GM12875 (cell line): ENCODE measurements at regions not wholly inside any gene's neighbourhood (a gene's known extent, or its start where the extent isn't known, plus 50 kb on each side); places are given as distances from the start of the nearest gene placed in this dataset.

Experiments used
- H3K4me3 ChIP-seq: one replicate; pipeline ENCODE4 v1.5.1; 2011; ENCODE audit warnings: low read depth, low read length, control low read depth
- CTCF ChIP-seq: IDR thresholded peaks from 2 replicates; pipeline ENCODE4 v1.5.1; 2011; ENCODE audit warnings: low read depth, mild to moderate bottlenecking, control low read depth, inconsistent platforms, low read length, moderate library complexity, borderline replicate concordance; ENCODE audit not compliant: insufficient read depth

- no peak for TF ChIP-seq CTCF
- H3K4me3 ChIP-seq: no peak overlapping the region
Measured at GRCh38 chr2:120503206-120503792, 157.4 kb downstream of the INHBB start.

GRCh38 chr2:120503793-120504571 is 158.0 kb downstream of the INHBB start:
- H3K4me3 ChIP-seq: no peak overlapping the region
- no peak for TF ChIP-seq CTCF

GRCh38 chr2:120504936-120505705 is 159.2 kb downstream of the INHBB start:
- no peak overlapping the region for H3K4me3 ChIP-seq
- no peak for TF ChIP-seq CTCF

GRCh38 chr2:120508567-120509041 is 162.7 kb downstream of the INHBB start:
- TF ChIP-seq CTCF: no peak

GRCh38 chr2:120509213-120509815 is 163.4 kb downstream of the INHBB start:
- no peak for TF ChIP-seq CTCF
- no peak overlapping the region for H3K4me3 ChIP-seq

More at GRCh38 chr2:120508567-120509041, 162.7 kb downstream of the INHBB start:
- no peak overlapping the region for H3K4me3 ChIP-seq

- TF ChIP-seq CTCF: no peak
Measured at GRCh38 chr2:120509991-120510735, 164.2 kb downstream of the INHBB start.

More at GRCh38 chr2:120509991-120510735, 164.2 kb downstream of the INHBB start:
- H3K4me3 ChIP-seq: no peak overlapping the region
